LHCN-M2 (cell line): ENCODE measurements at regions not wholly inside any gene's neighbourhood (a gene's known extent, or its start where the extent isn't known, plus 50 kb on each side); places are given as distances from the start of the nearest gene placed in this dataset.
"Not testable (repeated sequence)": the region's sequence is repeated elsewhere in the genome, so short reads cannot be mapped to it uniquely, and the experiment has no call there.

Experiments used
- DNase-seq: peaks from one replicate; pipeline ENCODE4 v3.0.0-alpha.2; 2012; ENCODE audit warnings: low read depth

DNA sequence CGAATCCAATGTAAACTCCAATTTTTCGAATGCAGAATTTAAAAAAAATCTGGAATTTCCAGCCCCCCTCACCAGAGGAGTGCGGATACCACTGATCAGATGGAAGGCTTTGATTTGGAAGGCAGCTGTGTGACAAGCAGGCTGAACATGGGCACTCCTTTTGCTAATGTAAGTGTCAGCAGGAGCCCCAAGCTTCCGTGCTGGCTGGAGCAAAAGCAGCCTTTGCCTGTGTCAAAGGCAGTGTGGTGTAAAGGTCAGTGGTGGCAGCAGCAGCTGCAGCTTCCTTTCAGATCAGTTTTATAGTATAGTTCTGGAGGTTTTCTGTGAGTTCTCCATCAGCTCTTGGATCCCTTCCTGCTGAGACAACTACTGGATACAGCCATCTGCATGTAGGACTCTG, 259.9 kb downstream of the CTH start:
- no peak for DNase-seq

DNA sequence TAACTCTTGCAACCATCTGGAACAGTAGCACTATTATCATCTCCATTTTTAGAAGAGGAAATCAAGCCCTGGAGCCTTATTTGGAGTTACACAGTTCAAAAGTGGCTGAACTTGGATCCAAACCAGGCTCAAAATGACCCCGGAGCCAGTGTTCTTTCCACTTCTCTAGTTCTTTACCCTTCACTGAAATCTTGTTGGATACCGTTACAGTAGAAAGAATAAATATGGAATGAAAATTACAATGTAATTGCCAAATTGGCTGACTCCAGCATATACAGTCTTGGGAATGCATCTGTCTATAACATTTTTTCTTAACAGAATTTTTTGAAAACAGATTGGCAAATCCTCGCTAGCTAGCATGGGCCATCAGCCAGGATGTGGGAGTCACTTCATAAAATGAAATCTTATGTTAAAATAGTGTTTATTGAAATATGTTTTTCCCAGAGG, 261.4 kb downstream of the CTH start:
- no peak for DNase-seq

DNA sequence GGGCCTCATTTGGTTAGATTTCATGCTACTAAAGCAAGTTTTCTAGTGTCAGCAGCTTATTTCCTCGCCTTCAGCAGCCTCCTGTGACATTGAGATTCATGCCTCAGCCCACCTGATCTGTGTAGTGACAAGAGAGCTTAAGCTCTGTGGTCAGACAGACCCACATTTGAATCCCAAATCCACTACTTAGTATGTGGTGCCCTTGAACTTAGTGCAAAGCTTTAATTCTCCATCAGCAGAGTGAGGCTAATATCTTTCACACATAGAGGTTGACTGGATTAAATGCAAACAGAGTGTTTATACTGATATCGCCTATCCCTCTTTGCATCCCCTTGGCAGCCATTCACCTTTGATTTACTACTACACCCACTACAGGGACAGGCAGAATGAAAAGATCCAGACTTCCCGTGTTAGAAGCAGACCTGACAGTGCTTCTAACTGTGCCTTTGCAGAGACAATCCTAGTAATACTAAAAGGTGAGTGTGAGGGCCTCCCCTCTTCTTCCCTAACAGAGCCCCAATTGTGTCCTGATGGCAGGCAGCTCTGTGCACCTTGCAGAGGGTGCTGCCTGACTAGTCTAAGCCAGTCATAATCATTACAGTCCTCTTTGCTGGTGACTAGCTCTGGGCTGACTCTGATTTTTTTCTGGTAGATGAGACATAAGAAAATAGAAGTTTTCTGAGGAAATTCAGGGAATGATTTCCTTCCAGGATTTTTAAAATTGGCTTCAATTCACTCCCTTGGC, 264.0 kb downstream of the CTH start:
- no peak for DNase-seq

DNA sequence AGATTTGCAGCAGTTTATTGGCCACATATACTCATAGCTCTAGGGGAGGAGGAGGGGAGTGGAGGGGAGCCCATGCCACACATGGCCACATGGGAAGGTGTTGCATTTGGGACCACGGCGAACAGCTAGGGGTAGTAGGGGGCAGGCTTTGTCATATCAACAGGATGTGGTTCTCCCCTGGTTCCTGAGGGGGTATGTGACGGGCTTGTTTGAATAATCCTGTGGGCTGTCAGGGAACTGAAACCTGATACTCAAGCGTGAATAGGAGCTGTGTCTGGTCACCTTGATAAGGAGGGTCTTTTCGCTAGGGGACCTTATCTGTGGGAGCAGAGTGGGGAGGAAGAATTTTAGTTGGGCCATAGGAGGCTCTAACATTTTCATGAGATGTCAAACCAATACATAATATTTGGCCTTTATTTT, 264.7 kb downstream of the CTH start:
- DNase-seq, result no peak

DNA sequence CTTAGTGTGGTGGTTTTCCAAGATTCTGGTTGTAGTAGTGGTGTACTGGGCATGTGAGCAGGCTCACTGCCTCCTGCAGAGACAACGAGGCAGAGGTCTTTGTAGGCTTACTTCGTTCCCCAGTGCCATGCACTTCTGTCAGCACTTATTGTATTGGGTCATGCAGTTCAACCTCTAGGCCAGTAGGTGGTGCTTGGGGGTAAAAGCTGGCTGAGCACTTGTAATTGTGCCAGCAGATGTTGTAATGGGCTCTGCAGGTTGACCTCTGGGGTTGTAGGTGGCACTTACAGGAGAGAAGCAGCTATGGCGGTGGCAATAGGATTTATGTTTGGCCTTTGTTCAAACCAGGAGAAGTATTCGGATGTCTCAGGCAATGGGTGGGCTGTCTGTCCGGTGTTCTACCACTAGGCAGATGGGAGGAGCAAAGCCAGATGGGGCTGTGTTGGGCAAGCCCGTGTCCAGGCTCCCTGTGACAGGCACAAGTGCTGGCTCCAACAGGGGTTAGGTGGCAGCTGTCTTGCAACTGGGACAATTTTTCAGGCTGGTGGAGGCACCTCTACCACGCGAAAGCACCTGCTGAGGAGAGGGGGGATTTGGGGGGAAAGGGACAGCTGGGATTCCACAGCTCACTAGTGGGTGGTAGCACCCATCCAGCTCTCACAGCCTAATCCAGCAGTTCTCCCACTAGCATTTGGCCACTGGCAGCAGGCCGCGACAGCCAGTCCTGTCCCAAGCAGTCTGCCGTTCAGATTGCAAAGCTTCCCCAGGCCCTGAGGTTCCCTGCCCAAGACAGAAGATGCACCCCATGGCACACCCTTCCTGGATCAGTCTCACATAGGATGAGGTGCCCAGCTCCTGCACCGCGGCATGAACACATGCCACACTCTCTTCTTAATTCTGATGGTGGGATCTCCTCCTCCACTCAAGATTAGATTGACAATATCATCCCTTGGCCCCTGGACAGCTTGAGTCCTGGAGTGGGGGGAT, 274.5 kb downstream of the CTH start:
- peak; percentile 57 for DNase-seq

DNA sequence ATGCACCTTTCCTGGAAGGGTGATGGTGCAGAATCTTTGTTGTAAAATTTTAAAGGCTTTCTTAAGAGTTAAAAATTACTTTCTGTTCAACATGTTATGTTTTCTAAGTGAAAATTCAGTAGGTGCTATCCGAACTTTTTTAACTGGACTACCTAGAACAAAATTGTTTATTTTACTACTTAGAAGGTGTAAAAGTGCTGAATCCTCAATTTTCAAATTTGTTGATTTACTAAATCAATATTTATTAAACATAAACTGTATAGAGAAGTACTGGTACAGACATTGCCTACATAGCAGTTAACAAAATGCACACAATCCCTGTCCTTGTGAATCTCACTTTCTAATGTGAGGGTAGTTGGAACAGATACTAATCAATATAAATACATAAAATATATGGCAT, 277.5 kb downstream of the CTH start:
- no peak for DNase-seq

DNA sequence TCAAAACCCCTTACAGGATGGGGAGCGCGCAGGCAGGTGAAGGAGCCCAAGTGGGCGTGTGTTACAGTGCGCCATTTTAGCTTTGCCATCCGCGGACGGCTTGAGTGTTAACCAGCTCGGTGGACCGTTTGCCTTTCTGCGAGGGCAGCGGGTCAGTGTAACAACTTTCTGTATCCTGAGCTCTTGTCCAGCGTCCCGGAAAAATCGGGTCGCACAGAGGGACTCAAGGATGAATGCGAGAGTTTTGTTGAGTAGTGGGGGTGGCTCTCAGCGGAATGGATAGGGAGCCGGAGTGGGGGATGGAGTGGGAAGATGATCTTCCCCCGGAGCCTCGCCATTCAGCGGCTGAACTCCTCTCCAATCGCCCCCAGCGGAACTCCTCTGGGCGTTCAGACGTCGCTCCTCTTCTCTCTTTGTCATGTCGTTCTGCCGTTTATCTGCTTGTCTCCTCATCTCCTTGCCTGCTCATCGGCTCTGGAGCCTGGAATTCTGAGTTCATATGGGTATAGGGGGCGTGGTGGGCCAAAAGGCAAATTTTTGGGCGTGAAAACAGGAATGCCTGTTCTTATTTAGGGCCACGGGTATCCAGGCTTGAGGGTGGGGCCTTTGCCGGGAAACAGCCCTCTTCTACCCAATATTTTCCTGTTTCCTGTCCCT, 295.4 kb downstream of the CTH start:
- DNase-seq, result peak; percentile 5

DNA sequence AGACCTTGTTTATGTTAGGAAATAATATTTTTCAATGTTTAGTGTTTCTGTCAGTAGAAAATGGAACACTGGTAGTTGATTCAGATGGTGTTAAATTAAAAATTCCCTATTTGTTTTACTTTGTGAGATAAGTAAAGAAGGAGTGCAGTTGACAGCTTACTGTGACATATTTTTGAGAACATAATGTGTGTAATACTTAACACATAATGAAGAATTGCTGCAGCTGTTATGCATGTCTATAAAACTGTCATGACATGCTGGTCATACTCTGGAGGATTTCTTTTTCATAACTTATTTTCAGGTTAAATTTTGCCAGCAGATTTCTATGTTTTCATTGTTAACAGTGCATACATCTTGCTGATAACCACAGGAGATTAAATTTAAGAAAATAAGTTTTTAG, 296.1 kb downstream of the CTH start:
- DNase-seq, result peak; percentile 27

DNA sequence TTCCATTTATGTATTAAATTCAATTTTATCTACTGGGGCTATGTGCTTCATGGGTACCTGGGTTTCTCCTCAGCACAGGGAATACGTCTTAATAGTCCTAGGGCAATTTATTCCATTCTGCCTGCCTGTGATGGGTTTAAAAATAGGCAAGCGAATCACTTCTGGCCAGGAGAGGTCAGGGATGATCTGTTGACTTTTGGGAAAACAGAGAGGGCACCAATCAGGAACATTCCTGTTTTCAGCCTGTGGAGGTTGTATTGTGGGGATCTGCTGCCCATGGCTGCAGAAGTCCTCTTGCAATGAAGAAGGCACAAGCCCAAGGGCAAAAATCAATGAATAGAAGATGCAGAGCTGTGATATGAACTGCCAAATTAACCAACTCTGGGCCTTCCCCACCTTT, 303.1 kb downstream of the CTH start:
- peak; percentile 7 for DNase-seq

DNA sequence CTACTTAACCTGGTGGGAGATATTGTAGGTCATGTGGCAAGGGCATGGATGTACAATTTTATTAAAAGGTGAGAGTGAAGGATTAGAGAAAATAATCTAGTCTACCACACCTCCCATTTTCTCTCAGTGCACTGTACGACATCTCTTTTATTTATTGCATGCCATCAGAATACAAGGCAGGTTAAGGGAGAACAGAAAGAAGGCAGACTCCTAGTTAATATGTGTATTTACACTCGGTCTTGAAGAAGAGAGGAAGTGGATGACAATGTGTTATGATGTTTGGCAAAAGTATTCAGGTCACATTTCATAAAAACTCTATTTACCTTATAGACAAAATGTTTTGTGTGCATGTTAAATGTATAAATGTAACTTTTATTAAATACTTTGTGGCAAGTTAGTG, 306.1 kb downstream of the CTH start:
- no peak for DNase-seq

DNA sequence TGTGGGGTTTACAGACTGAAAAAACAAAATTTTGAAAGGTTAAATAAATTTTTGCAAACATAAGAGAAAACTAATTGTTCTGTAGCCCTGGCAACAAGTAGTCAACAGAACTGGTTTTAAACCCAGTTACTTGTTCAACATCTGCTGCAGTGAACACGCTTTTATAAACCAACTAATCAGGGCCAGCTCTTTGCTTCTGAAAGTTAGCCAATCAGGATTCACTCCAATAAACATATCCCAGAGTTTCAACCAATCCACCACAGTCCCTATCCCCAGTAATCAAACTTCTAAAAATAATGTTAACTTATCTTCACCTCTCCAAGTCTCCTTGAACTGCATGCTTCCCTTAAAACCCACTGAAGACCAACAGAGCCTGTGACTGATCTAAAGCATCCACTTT, 306.6 kb downstream of the CTH start:
- no peak for DNase-seq

DNA sequence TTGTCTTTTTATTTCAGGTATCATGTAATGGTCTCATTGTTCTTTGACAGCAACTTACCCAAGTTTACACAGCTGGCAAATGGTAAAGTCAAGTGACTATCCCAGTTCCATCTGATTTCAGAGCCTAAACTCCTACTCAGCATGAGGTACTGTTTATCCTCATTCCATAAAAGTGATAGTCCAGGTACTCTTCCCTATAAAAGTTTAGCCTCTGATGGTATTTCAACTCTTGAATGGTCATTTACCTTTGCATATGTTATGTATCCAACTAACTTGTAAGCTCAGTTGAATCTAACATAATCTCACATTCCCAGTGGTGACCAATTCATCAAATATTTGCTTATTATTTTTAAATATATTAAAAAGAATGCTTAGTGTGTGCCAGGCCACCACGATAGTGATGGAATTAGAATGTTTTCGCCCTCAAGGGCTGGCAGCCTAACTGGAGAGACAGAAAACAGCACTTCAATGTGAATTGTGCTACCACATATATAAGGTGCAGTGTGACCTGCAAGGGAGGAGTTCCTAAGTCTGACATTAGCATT, 307.1 kb downstream of the CTH start:
- no peak for DNase-seq

DNA sequence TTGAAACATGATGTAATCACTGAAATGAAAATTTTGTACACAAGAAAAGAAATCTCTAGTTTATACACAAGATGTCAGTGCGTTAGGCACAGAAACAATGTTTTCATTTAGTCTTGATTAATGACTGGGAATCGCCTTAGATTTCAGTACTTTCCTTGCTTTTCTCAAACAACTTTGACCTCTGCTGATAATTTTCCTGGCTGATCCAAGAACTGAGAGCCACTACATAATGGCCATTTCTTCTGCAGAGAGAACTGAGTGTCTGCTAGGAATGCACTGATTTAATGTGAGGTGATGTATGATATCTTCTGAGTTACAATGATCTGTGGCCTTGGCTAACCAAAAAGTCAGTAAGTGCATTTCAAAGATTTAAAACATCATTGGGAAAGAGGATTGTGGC, 308.1 kb downstream of the CTH start:
- no peak for DNase-seq

DNA sequence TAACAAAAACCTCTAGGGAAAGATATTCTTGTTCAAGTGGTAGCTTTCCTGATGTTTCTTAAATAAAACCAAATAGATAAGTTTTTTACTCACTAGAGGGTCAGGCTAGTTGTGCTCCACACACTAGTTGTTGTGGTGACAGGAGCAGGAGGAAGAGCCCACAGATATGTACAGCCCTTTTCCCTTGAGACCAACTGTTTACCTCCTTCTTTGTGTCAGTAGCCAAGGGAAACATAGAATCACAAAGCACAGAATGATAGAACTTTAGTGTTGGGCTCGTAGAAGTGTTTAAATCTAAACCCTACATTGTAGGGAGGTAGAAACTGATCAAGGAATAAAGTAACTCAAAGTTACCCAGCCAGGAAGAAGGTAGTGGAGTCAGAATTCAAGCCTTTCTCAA, 309.0 kb downstream of the CTH start:
- no peak for DNase-seq

DNA sequence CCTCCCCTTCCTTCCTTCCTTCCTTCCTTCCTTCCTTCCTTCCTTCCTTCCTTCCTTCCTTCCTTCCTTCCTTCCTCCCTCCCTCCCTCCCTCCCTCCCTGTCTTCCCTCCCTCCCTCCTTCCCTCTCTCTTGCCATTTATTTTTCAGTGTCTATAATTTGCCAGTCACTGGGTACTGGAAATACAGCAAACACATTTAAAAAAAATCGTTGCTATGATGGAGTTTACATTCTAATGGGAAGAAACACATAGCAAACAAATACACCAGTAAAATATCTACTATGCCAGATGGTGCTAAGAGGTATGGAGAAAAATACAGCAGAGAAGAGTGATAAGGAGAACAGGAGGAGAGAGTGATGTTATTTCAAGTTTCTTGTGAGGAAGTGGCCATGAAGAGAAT, 309.5 kb downstream of the CTH start:
- DNase-seq, result no peak

DNA sequence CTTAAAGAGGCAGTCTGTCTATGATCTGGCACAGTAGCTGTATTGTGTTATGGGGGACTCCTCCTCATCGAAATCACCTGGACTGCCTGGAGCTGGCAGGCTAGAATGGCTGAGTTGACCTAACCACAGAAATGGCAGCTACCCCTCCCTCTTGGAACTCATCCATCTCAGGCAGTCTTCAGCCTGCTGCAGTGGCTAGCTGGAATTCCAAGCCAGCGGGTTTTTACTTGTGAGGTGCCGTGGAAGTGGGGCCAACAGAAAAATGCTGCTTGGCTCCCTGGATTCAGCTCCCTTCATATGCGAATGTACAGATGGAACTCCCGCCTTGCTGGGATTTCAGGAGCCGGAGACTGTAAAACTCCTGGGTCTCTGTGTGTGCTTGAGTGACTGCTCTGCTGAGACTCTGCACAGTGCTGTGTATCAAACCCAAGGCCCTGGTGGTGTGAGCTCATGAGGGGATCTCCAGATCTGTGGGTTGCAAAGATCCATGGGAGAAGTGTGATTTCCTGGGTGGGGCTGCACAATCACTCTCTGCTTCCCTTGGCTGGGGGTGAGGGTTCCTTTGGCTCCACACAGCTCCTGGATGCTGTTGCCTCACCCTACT, 316.9 kb downstream of the CTH start:
- no peak for DNase-seq

DNA sequence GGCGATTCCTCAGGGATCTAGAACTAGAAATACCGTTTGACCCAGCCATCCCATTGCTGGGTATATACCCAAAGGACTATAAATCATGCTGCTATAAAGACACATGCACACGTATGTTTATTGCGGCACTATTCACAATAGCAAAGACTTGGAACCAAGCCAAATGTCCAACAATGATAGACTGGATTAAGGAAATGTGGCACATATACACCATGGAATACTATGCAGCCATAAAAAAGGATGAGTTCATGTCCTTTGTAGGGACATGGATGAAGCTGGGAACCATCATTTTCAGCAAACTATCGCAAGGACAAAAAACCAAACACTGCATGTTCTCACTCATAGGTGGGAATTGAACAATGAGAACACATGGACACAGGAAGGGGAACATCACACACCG, 311.1 kb downstream of the PTGER3 start:
- DNase-seq, result not testable (repeated sequence)

DNA sequence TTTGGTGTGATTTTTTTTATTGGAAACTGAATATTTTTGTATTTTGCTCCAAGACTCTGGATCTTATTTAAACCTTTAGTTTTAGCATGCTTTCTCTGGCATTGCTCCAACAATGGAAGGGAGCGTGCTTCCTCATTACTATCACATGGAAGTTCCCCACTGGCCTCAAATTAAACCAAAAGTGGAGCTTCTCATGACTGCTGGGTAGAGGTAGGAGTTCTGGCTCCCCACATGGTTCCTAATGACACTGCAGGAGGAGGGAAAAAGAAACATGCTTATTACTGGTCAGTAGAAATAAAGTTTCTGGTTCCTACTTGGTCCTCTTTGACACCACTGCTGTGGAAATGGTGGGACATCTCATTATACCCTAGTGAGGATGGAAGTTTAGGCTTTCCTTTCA, 310.5 kb downstream of the PTGER3 start:
- no peak for DNase-seq

DNA sequence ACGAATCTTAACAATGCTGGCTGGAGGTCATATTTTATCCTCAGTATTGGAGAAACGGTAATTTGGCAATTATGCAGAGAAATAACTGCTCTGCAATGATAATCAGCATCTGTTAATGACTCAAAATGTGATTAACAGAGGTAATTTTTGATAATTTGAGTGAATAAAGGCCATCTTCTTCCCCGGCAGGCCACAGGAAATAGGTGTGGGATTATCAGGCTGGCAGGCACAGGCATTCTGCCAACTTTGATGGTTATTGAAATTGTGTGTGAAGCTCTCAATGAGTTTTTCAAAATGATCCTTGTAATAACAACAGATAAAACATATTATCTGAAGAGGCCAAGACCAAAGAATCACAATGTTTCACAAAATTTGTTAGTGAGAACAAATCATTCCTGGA, 309.0 kb downstream of the PTGER3 start:
- DNase-seq, result no peak

DNA sequence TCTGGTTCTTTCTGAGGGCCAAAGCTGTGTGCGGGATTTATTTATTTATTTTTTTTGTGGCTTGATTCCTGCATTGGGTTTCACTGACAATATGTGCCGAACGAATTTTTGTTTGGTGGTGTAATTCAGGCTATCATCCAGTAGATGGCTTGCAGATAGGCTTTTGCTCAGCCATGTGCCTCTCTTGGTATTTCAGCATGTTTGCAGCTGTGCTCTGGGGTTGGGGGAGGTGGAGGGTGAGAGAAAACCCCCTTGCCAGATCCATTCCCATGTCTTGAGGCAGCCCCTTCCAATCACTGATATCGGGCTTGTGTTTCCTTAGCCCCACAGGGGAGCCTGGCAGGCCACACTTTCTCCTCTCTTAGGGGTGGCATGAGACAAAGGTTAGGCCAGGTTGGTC, 302.4 kb downstream of the PTGER3 start:
- peak; percentile 14 for DNase-seq

DNA sequence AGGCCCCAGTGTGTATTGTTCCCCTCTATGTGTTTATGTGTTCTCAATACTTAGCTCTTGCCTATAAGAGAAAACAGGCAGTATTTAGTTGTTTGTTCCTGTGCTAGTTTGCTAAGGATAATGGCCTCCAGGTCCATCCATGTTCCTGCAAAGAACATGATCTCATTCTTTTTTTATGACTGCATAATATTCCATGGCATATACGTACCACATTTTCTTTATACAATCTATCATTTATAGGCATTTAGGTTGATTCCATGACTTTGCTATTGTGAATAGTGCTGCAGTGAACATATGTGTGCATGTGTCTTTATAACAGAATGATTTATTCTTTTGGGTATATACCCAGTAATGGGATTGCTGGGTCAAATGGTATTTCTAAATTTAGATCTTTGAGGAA, 301.6 kb downstream of the PTGER3 start:
- not testable (repeated sequence) for DNase-seq

DNA sequence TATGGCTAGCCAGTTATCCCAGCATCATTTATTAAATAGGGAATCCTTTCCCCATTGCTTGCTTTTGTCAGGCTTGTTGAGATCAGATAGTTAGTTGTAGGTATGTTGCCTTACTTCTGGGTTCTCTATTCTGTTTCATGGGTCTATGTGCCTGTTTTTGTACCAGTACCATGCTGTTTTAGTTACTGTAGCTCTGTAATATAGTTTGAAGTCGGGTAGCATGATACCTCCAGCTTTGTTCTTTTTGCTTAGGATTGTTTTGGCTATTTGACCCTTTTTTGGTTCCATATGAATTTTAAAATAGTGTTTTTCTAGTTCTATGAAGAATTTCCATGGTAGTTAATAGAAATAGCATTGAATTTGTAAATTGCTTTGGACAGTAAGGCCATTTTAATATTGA, 300.5 kb downstream of the PTGER3 start:
- DNase-seq, result not testable (repeated sequence)
